Esophagus squamous epithelium (tissue), 5 donors: ENCODE measurements at regions not wholly inside any gene's neighbourhood (a gene's known extent, or its start where the extent isn't known, plus 50 kb on each side); places are given as distances from the start of the nearest gene placed in this dataset.

Experiments
- DNase-seq: peaks from one replicate; lab custom pipeline; 2025; lab: John Stamatoyannopoulos, UW
- H3K27ac ChIP-seq, 4 donors: fragments of 200-600 bp; sonication (generic); one replicate each; pipeline ENCODE4 v1.5.1; 2016 to 2019; ENCODE audit warnings: mild to moderate bottlenecking in 1 of 4
- H3K27me3 ChIP-seq, 4 donors: fragments of 200-600 bp; sonication (generic); 1 replicate in 3 of 4; 2 replicates in 1 of 4; pipeline versions ENCODE4 v1.5.1 to v1.6.0; 2017 to 2021; ENCODE audit warnings: antibody characterized with exemption in 1 of 4
- H3K36me3 ChIP-seq, 3 donors: fragments of 200-600 bp; sonication (generic); one replicate each; pipeline ENCODE4 v1.5.1; 2016 to 2019
- H3K4me1 ChIP-seq, 3 donors: fragments of 200-600 bp; sonication (generic); one replicate each; pipeline ENCODE4 v1.5.1; 2017 to 2019
- H3K4me3 ChIP-seq, 4 donors: fragments of 200-600 bp; sonication (generic); 1 replicate in 3 of 4; 2 replicates in 1 of 4; pipeline ENCODE4 v1.5.1; 2016 to 2019; ENCODE audit warnings: mild to moderate bottlenecking in 2 of 4, moderate library complexity in 1 of 4
- H3K9me3 ChIP-seq, 3 donors: fragments of 200-600 bp; sonication (generic); one replicate each; pipeline ENCODE4 v1.5.1; 2016 to 2019
- CTCF ChIP-seq, 6 experiments: fragments of 450-650 bp in 4 of 6; fragments of 200-600 bp in 2 of 6; sonication (generic) in 2 of 6; IDR thresholded peaks; one replicate each; pipeline ENCODE4 v1.5.1; 2016 to 2019; ENCODE audit warnings: antibody characterized with exemption in 6 of 6, mild to moderate bottlenecking in 4 of 6, moderate library complexity in 4 of 6
- POLR2A ChIP-seq, 4 donors: fragments of 450-650 bp; IDR thresholded peaks; one replicate each; pipeline ENCODE4 v1.6.1; 2017; ENCODE audit warnings: antibody characterized with exemption in 4 of 4, mild to moderate bottlenecking in 4 of 4, moderate library complexity in 3 of 4
- WGBS, 2 donors: methylation state at CpG; one replicate each; pipeline ENCODE4 v1.1.5; 2018; 5-methylcytosine and 5-hydroxymethylcytosine counted together
- intact Hi-C: fragments of 100-400 bp; cut with DNase I; formaldehyde crosslinking; loops from one replicate; pipeline ENCODE4 v1.15.0; 2022
- donor health status: DM: yes; HTN: yes; CAD: no.

DNA sequence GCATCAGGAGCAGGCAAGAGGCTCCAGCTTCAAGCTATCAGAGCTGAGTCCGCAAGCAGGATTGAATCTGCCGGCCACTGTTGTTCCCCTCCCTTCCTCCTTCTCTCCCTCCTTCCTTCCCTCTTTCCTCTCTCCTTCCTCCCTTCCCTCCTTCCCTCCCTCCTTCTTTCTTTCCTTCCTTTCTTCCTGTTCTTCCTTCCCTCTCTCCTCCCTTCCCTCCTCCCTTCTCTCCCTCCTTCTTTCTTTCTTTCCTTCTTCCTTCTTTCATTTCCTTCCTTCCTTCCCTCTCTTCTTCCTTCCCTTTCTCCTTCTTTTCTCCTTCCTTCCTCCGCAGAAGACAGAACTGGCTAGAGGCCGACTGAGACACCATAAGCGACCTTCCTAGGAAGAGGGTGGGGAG lies 534.0 kb downstream of the NPHP4 start:
- intact Hi-C loops = no loop called here
- no peak overlapping the region for H3K27ac ChIP-seq
- peaks cover 0 to 14% (median 0%) of the 10 kb centered on the region in 3 donors for H3K9me3 ChIP-seq
- H3K27me3 ChIP-seq = peaks cover 0 to 82% (median 0%) of the 10 kb centered on the region in 4 donors
- TF ChIP-seq CTCF (IDR thresholded peaks at IDR 0.05) (no peak), POLR2A (IDR thresholded peaks at IDR 0.05) (no peak)
- no peak for DNase-seq
- H3K36me3 ChIP-seq = no peaks in the 10 kb centered on the region
- WGBS, 2 donors = 66 to 84% methylated on average over 2 of the region's 5 CpGs
- no peaks in the 10 kb centered on the region for H3K4me1 ChIP-seq
- H3K4me3 ChIP-seq = no peak overlapping the region

DNA sequence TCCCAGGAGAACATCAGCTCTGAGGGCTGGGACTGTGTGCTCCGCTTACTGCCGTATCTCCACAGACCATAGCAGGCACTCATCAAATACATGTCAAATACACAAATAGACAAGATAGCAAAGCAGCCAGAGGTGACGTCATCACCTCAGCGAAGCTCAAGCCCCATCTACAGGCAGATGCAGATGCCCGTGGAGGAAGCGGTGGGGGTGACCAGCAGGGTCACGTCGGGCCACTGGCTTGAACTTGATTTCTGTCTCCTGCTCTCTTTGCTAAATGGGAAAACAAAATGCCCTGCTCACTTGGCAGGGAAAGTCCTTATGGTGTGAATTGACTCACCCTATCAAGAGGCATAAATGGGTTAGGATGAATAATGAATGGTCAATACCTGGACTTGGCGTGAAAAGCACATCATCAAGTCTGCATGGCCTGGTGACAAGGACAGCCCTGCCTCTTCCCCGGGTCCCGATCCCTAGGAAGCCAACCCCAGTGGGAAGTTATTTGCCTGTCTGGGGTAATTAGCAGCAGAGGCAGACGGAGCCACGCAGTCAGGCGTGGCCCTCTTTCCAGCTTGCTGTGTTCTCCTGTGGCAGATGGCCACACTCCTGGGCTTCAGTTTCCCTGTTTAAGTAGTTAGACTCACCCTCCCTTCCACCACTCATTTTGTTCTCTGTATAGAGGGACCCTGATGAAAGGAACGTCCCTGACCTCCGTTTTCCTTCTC lies 536.0 kb downstream of the NPHP4 start:
- 53 to 60% methylated on average over 13 to 14 of the region's 16 CpGs for WGBS, 2 donors
- Histone ChIP-seq H3K4me3 (no peak overlapping the region), H3K9me3 (no peaks in the 10 kb centered on the region), H3K27me3 (peaks cover 0 to 86% (median 0%) of the 10 kb centered on the region in 4 donors), H3K4me1 (no peaks in the 10 kb centered on the region), H3K36me3 (no peaks in the 10 kb centered on the region), H3K27ac (no peak overlapping the region)
- TF ChIP-seq POLR2A (IDR thresholded peaks at IDR 0.05) (no peak), CTCF (IDR thresholded peaks at IDR 0.05) (no peak)
- DNase-seq = no peak
- intact Hi-C loops = no loop called here

DNA sequence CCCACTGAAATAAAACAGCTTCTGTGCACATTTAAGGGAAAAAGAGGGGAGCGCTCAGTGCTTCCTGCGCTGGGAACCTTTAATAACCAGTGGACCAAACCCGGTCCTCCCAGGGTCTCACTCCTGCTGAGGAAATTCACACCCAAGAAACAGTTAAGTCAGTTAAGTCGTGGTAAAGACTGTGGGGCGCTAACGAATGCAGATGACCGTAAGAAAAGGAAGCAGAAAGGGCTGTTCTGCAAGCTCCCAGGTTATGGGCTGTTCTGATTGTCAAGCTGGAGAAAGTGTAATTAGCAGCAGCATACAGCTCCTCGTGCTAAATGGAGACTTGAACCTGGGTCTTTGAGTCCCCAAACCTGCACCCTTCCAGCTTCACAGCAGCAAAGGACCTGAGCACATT lies 536.6 kb downstream of the NPHP4 start:
- Histone ChIP-seq H3K36me3 (no peaks in the 10 kb centered on the region), H3K4me1 (no peaks in the 10 kb centered on the region), H3K4me3 (no peak overlapping the region), H3K27ac (no peak overlapping the region), H3K9me3 (no peaks in the 10 kb centered on the region), H3K27me3 (peaks cover 0 to 87% (median 0%) of the 10 kb centered on the region in 4 donors)
- intact Hi-C loops = no loop called here
- 40 to 44% methylated on average over 8 of the region's 8 CpGs for WGBS, 2 donors
- TF ChIP-seq POLR2A (IDR thresholded peaks at IDR 0.05) (no peak), CTCF (IDR thresholded peaks at IDR 0.05) (no peak)
- DNase-seq = no peak

GRCh38 chr1:5455056-5455455 lies 537.2 kb downstream of the NPHP4 start:
- intact Hi-C loops = no loop called here
- H3K36me3 ChIP-seq = no peaks in the 10 kb centered on the region
- H3K4me3 ChIP-seq = no peak overlapping the region
- peaks cover 0 to 87% (median 0%) of the 10 kb centered on the region in 4 donors for H3K27me3 ChIP-seq
- TF ChIP-seq POLR2A (IDR thresholded peaks at IDR 0.05) = no peak
- no peak for TF ChIP-seq CTCF (IDR thresholded peaks at IDR 0.05)
- no peak overlapping the region for H3K27ac ChIP-seq
- H3K9me3 ChIP-seq = no peaks in the 10 kb centered on the region
- no peak for DNase-seq
- no peaks in the 10 kb centered on the region for H3K4me1 ChIP-seq
- 58 to 69% methylated on average over 7 to 8 of the region's 9 CpGs for WGBS, 2 donors

- intact Hi-C loops = no loop called here
- no peak for DNase-seq
- no peak overlapping the region for H3K27ac ChIP-seq
- no peak overlapping the region for H3K4me3 ChIP-seq
- no peaks in the 10 kb centered on the region for H3K4me1 ChIP-seq
- H3K36me3 ChIP-seq = no peaks in the 10 kb centered on the region
- no peaks in the 10 kb centered on the region for H3K9me3 ChIP-seq
- H3K27me3 ChIP-seq = peaks cover 0 to 87% (median 0%) of the 10 kb centered on the region in 4 donors
- WGBS, 2 donors = 79 to 84% methylated on average over 8 of the region's 8 CpGs
- TF ChIP-seq POLR2A (IDR thresholded peaks at IDR 0.05) (no peak), CTCF (IDR thresholded peaks at IDR 0.05) (no peak)
These were observed 538.9 kb downstream of the NPHP4 start for GRCh38 chr1:5453347-5453746.
